GM18520 (cell line): ENCODE measurements at regions not wholly inside any gene's neighbourhood (a gene's known extent, or its start where the extent isn't known, plus 50 kb on each side); places are given as distances from the start of the nearest gene placed in this dataset.

Source experiments
- ATAC-seq: cut with Tn5 transposase; IDR thresholded peaks from one replicate; pipeline ENCODE4 v1.9.1; 2021; ENCODE audit not compliant: unreplicated experiment

GRCh38 chr7:20021831-20022230, 195.4 kb downstream of the MACC1 start:
- peak; percentile 96 for ATAC-seq

GRCh38 chr7:20021066-20021465, 196.1 kb downstream of the MACC1 start:
- ATAC-seq = no peak

- ATAC-seq = peak; percentile 28
Measured at GRCh38 chr7:20019757-20020432, 197.3 kb downstream of the MACC1 start.

GRCh38 chr7:20016669-20017068, 200.5 kb downstream of the MACC1 start:
- no peak for ATAC-seq

GRCh38 chr7:20013536-20013935, 203.6 kb downstream of the MACC1 start:
- no peak for ATAC-seq

GRCh38 chr7:20012100-20012499, 205.1 kb downstream of the MACC1 start:
- ATAC-seq = no peak

GRCh38 chr7:20010877-20011276, 206.3 kb downstream of the MACC1 start:
- no peak for ATAC-seq

- no peak for ATAC-seq
Measured at GRCh38 chr7:20007510-20007909, 209.7 kb downstream of the MACC1 start.

GRCh38 chr7:20005081-20005480, 212.1 kb downstream of the MACC1 start:
- no peak for ATAC-seq

- no peak for ATAC-seq
Measured at GRCh38 chr7:19999681-20000080, 217.5 kb downstream of the MACC1 start.

GRCh38 chr7:19991936-19992335, 218.5 kb upstream of the TMEM196 start:
- no peak for ATAC-seq

- no peak for ATAC-seq
Measured at GRCh38 chr7:19989906-19990305, 216.5 kb upstream of the TMEM196 start.

- no peak for ATAC-seq
Measured at GRCh38 chr7:19988860-19989259, 215.4 kb upstream of the TMEM196 start.

GRCh38 chr7:19984231-19984632, 210.8 kb upstream of the TMEM196 start:
- no peak for ATAC-seq

GRCh38 chr7:19982841-19983835, 209.7 kb upstream of the TMEM196 start:
- no peak for ATAC-seq

- ATAC-seq = no peak
Measured at GRCh38 chr7:19973581-19973980, 200.2 kb upstream of the TMEM196 start.

- ATAC-seq = no peak
Measured at GRCh38 chr7:19972876-19973275, 199.5 kb upstream of the TMEM196 start.

GRCh38 chr7:19971956-19972355, 198.5 kb upstream of the TMEM196 start:
- no peak for ATAC-seq

- ATAC-seq = no peak
Measured at GRCh38 chr7:19970514-19970913, 197.1 kb upstream of the TMEM196 start.

GRCh38 chr7:19969859-19970493, 196.6 kb upstream of the TMEM196 start:
- ATAC-seq = no peak

- no peak for ATAC-seq
Measured at GRCh38 chr7:19964246-19964645, 190.8 kb upstream of the TMEM196 start.

GRCh38 chr7:19963695-19964094, 190.3 kb upstream of the TMEM196 start:
- ATAC-seq = no peak
